Gastroesophageal sphincter (tissue), 3 donors: ENCODE measurements at regions not wholly inside any gene's neighbourhood (a gene's known extent, or its start where the extent isn't known, plus 50 kb on each side); places are given as distances from the start of the nearest gene placed in this dataset.

Source experiments
- POLR2A ChIP-seq, 2 donors: fragments of 450-650 bp; IDR thresholded peaks; one replicate each; pipeline ENCODE4 v1.6.1; 2017; ENCODE audit warnings: antibody characterized with exemption in 2 of 2, mild to moderate bottlenecking in 2 of 2, moderate library complexity in 1 of 2
- TF ChIP-seq, protein P1 (sequence below), 4 experiments: fragments of 200-600 bp in 2 of 4; fragments of 450-650 bp in 2 of 4; sonication (generic) in 1 of 4; IDR thresholded peaks; one replicate each; pipeline ENCODE4 v1.5.1; 2017 to 2019; ENCODE audit warnings: antibody characterized with exemption in 4 of 4, mild to moderate bottlenecking in 2 of 4, moderate library complexity in 2 of 4

DNA sequence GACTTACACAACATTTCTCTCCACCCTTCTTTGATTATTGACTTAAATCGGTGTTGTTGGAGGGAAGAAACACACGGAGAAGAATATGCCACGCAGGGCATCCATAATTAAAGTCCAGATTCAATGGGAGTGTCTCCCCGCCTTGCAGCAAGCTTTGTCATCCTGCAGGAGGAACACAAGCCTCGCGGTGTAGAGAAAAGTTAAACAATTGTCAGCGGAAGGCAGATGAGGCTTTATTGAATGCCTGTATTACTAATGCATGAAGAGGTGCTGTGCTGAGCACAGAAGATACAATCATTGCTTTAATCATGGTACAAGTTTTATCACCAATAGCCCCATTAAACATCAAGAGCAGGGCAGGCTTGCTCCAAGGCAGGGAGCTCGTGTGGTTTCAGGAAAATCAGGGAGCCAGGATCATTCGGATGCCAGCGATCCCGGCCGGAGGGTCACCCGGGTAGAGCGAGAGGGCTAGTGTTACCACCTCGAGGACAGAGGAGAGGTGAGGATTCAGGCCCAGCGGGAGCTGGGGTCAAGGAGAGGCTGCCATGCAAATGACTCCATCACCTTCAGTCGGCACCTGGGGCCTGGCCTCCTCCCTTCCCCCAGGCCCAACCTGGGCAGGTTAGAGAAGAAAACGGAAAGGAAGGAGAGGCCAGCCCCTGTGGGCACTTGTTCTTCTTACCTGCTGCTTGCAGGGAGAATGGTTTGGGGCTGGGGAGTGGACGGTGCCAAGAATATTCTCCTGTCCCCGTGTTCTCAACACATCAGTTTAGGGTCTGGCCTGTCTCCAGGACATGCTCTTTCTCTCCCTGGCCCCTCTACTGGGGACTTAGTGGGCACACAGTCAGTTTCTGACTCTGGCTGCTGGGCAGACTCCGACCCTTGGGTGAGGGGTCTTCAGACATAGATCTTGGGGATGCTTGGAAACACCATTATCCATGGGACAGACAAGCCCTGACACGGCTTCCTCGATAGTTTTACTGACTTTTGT lies 289.5 kb downstream of the IRX2 start:
- TF ChIP-seq, protein P1, sequence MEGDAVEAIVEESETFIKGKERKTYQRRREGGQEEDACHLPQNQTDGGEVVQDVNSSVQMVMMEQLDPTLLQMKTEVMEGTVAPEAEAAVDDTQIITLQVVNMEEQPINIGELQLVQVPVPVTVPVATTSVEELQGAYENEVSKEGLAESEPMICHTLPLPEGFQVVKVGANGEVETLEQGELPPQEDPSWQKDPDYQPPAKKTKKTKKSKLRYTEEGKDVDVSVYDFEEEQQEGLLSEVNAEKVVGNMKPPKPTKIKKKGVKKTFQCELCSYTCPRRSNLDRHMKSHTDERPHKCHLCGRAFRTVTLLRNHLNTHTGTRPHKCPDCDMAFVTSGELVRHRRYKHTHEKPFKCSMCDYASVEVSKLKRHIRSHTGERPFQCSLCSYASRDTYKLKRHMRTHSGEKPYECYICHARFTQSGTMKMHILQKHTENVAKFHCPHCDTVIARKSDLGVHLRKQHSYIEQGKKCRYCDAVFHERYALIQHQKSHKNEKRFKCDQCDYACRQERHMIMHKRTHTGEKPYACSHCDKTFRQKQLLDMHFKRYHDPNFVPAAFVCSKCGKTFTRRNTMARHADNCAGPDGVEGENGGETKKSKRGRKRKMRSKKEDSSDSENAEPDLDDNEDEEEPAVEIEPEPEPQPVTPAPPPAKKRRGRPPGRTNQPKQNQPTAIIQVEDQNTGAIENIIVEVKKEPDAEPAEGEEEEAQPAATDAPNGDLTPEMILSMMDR (IDR thresholded peaks at IDR 0.05), result no peak
- no peak for TF ChIP-seq POLR2A (IDR thresholded peaks at IDR 0.05)
